ENCODE measurements at regions not wholly inside any gene's neighbourhood (a gene's known extent, or its start where the extent isn't known, plus 50 kb on each side); places are given as distances from the start of the nearest gene placed in this dataset.

DNA sequence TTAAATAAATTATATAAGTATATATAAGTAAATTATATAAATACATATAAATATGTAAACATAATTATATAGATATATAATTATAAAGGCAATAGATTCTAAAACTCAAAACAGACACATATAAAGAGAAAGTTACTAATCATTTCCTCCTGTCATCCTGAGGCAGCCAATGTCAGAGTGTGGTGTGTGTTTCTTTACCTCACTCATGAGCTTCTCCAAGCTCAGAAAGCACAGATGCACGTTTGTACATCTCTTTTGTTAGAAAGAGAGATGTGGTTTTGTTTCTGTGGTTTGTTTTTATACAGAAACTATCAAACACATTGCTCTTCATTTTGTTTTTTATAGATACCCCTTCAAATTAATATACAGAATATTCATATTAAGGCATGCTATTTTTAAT lies 594.8 kb downstream of the USP25 start:
- in situ Hi-C loops (cut with HindIII; ENCODE audit: low pct_unique_long_range_greater_than_20kb, low sequenced_read_pairs): no loop called here
- TF ChIP-seq JUND (IDR thresholded peaks at IDR 0.05; ENCODE audit: low read depth): no peak
- DNase-seq (ENCODE audit: low read depth in 1 of 2, low spot score in 1 of 2): no peak

DNA sequence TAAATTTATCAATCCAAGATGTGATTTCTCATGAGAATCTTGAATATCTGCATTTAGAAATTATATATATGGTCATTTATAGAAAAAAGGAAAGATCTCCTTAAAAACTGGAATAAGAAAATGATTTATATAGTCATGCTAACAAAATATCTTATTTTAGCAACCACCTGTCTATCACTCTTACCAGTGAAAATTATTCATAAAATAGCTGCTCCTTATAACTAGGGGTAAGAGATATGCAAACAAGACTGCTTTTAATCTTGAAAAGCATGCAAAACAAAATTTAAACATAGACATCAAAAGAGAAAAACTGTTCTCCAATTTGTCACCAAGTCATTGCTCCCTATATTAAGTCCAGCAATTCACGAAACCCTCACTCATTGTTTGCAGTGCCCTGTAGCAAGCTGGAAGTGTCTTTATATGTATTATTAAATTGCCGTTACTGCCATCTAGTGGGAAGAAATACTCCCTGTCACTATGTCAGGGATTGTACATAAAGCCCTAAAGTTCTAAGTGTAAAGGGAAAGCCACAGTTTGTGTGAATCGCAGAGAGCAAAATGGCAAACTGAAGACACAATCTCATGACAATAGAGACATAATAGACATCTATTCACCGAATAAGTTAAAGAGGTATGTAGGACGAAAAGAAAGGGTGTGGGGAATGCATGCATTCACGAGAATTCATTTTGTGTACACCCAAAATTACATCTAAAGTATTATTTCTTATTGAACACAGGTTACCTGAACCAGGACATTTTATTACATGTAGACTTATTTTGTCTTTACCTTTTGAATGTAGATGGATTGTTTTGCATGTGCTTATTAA lies 600.5 kb downstream of the USP25 start:
- in situ Hi-C loops (cut with HindIII; ENCODE audit: low pct_unique_long_range_greater_than_20kb, low sequenced_read_pairs): no loop called here
- peak in 1 of 2 experiments; percentile 86 for DNase-seq (ENCODE audit: low read depth in 1 of 2, low spot score in 1 of 2)
- no peak for TF ChIP-seq JUND (IDR thresholded peaks at IDR 0.05; ENCODE audit: low read depth)

- TF ChIP-seq JUND (IDR thresholded peaks at IDR 0.05; ENCODE audit: low read depth): no peak
- no peak for DNase-seq (ENCODE audit: low read depth in 1 of 2, low spot score in 1 of 2)
- in situ Hi-C loops (cut with HindIII; ENCODE audit: low pct_unique_long_range_greater_than_20kb, low sequenced_read_pairs): no loop called here
These were observed 601.1 kb downstream of the USP25 start for GRCh38 chr21:16330908-16331268.

- TF ChIP-seq JUND (IDR thresholded peaks at IDR 0.05; ENCODE audit: low read depth): no peak
- DNase-seq (ENCODE audit: low read depth in 1 of 2, low spot score in 1 of 2): no peak
- in situ Hi-C loops (cut with HindIII; ENCODE audit: low pct_unique_long_range_greater_than_20kb, low sequenced_read_pairs): no loop called here
These were observed 607.5 kb downstream of the USP25 start for GRCh38 chr21:16337266-16337665.

DNA sequence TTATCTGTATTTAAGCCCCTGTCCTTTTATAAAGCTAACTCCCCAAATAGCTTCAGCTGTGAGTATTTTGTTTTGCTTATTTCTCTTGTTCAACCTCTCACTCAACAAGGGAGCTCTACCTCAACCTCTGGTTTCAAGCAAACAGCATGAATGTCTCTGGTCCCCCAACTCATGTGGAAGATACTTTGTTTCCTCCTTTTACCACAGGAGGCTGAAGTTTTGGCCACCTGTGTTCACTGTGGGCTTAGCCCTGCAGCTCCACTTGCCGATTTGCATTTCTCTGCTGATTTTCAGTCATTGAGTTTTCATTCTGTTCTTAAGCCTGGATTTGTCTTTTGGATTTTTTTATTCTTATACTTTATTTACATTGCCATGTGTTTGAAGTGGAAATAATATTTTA lies 613.1 kb downstream of the USP25 start:
- TF ChIP-seq JUND (IDR thresholded peaks at IDR 0.05; ENCODE audit: low read depth): no peak
- in situ Hi-C loops (cut with HindIII; ENCODE audit: low pct_unique_long_range_greater_than_20kb, low sequenced_read_pairs): no loop called here
- no peak for DNase-seq (ENCODE audit: low read depth in 1 of 2, low spot score in 1 of 2)

GRCh38 chr21:16343776-16344175 lies 614.0 kb downstream of the USP25 start:
- peak in 1 of 2 experiments; percentile 11 for DNase-seq (ENCODE audit: low read depth in 1 of 2, low spot score in 1 of 2)
- no peak for TF ChIP-seq JUND (IDR thresholded peaks at IDR 0.05; ENCODE audit: low read depth)
- in situ Hi-C loops (cut with HindIII; ENCODE audit: low pct_unique_long_range_greater_than_20kb, low sequenced_read_pairs): no loop called here

- TF ChIP-seq JUND (IDR thresholded peaks at IDR 0.05; ENCODE audit: low read depth): no peak
- in situ Hi-C loops (cut with HindIII; ENCODE audit: low pct_unique_long_range_greater_than_20kb, low sequenced_read_pairs): no loop called here
These were observed 616.0 kb downstream of the USP25 start for GRCh38 chr21:16345757-16346156.

DNA sequence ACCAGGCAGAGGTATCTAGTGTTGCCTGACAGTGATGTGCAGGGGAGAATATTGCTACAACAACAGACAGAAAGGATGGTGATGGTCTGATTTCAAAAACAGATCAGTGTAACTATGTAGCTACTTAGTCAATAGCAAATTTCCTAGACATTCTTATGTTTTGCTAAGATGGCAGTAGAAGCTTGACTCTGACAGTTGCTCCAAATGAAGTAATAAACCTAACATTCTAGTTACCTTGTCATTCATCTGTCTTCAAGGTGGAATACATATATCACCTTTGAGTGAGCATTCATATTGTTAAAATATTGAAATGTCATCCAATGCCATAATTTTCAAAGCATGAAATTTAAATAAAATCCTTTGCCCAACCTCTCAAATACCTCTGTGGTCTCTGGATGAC lies 617.4 kb downstream of the USP25 start:
- in situ Hi-C loops (cut with HindIII; ENCODE audit: low pct_unique_long_range_greater_than_20kb, low sequenced_read_pairs): no loop called here
- no peak for DNase-seq (ENCODE audit: low read depth in 1 of 2, low spot score in 1 of 2)
- TF ChIP-seq JUND (IDR thresholded peaks at IDR 0.05; ENCODE audit: low read depth): no peak

More at GRCh38 chr21:16345757-16346156, 616.0 kb downstream of the USP25 start:
- no peak for DNase-seq (ENCODE audit: low read depth in 1 of 2, low spot score in 1 of 2)

GRCh38 chr21:16353764-16354163 lies 624.0 kb downstream of the USP25 start:
- DNase-seq (ENCODE audit: low read depth in 1 of 2, low spot score in 1 of 2): no peak
- TF ChIP-seq JUND (IDR thresholded peaks at IDR 0.05; ENCODE audit: low read depth): no peak
- in situ Hi-C loops (cut with HindIII; ENCODE audit: low pct_unique_long_range_greater_than_20kb, low sequenced_read_pairs): no loop called here

DNA sequence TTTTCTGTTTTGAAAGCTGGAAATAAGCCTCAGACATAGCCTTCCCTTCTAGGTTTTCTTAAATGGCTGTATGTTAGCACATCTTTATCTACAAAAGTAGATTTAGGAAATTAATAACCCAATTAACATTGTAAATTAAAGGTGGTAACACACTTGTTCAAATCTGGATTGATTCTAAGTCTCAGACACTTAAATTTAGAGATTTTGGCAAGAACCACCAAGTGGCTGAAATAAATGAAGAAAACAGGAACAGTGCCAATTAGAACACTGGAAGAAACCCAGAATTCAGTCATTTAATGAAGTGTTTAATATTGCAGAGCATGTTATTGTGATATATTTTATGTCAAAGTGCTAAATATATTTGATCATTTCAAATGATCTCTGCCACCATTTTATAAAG lies 628.2 kb downstream of the USP25 start:
- no peak for DNase-seq (ENCODE audit: low read depth in 1 of 2, low spot score in 1 of 2)
- TF ChIP-seq JUND (IDR thresholded peaks at IDR 0.05; ENCODE audit: low read depth): no peak
- in situ Hi-C loops (cut with HindIII; ENCODE audit: low pct_unique_long_range_greater_than_20kb, low sequenced_read_pairs): no loop called here

GRCh38 chr21:16358784-16359183 lies 629.0 kb downstream of the USP25 start:
- DNase-seq (ENCODE audit: low read depth in 1 of 2, low spot score in 1 of 2): no peak
- no peak for TF ChIP-seq JUND (IDR thresholded peaks at IDR 0.05; ENCODE audit: low read depth)
- in situ Hi-C loops (cut with HindIII; ENCODE audit: low pct_unique_long_range_greater_than_20kb, low sequenced_read_pairs): no loop called here

DNA sequence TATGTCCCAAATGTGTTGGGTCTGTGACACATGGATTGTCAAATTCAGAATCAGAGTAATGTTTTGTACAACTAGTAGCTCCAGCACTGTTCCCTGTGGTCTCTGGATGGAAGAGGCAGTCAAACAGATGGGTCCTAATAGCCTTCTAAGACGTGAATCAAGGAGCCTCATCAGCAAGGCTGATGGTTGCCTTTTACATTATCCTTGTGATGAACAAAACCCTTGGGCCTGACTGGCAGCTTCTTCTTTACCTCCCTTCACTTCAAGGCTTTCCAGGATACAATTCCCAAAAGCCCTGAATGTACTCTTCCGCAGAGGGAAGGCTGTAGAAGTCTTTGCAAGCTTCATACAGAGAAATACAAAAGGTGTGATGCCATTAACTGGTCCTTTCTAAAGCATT lies 633.3 kb downstream of the USP25 start:
- TF ChIP-seq JUND (IDR thresholded peaks at IDR 0.05; ENCODE audit: low read depth): no peak
- in situ Hi-C loops (cut with HindIII; ENCODE audit: low pct_unique_long_range_greater_than_20kb, low sequenced_read_pairs): no loop called here
- DNase-seq (ENCODE audit: low read depth in 1 of 2, low spot score in 1 of 2): no peak

- TF ChIP-seq JUND (IDR thresholded peaks at IDR 0.05; ENCODE audit: low read depth): no peak
- in situ Hi-C loops (cut with HindIII; ENCODE audit: low pct_unique_long_range_greater_than_20kb, low sequenced_read_pairs): no loop called here
- no peak for DNase-seq (ENCODE audit: low read depth in 1 of 2, low spot score in 1 of 2)
These were observed 633.7 kb downstream of the USP25 start for GRCh38 chr21:16363518-16363917.

- no peak for TF ChIP-seq JUND (IDR thresholded peaks at IDR 0.05; ENCODE audit: low read depth)
- in situ Hi-C loops (cut with HindIII; ENCODE audit: low pct_unique_long_range_greater_than_20kb, low sequenced_read_pairs): no loop called here
- no peak for DNase-seq (ENCODE audit: low read depth in 1 of 2, low spot score in 1 of 2)
These were observed 636.4 kb downstream of the USP25 start for GRCh38 chr21:16366207-16366606.
